Lung (tissue), 11 donors: ENCODE measurements at regions not wholly inside any gene's neighbourhood (a gene's known extent, or its start where the extent isn't known, plus 50 kb on each side); places are given as distances from the start of the nearest gene placed in this dataset.

Experiments used
- ATAC-seq: fragments of 200-7000 bp; cut with Tn5 transposase; one replicate; pipeline ENCODE4 v1.9.1; 2020; ENCODE audit warnings: moderate number of reproducible peaks; ENCODE audit not compliant: insufficient read depth, low FRiP score
- DNase-seq, 3 donors: peaks; one replicate each; pipeline ENCODE4 v3.0.0-alpha.2; 2013 to 2017
- H3K27ac ChIP-seq, 2 donors: one replicate each; pipeline ENCODE4 v1.5.1; 2013; ENCODE audit warnings: mild to moderate bottlenecking in 2 of 2, moderate library complexity in 2 of 2, control low read depth in 1 of 2, inconsistent platforms in 1 of 2, low read depth in 1 of 2, low read length in 1 of 2
- H3K27me3 ChIP-seq, 3 donors: one replicate each; pipeline ENCODE4 v1.5.1; 2013; ENCODE audit warnings: low read length in 2 of 3; ENCODE audit not compliant: control insufficient read depth in 3 of 3, insufficient read depth in 3 of 3
- H3K36me3 ChIP-seq, 4 donors: one replicate each; pipeline ENCODE4 v1.5.1; 2013; ENCODE audit warnings: low read length in 4 of 4, mild to moderate bottlenecking in 1 of 4, moderate library complexity in 1 of 4; ENCODE audit not compliant: control insufficient read depth in 4 of 4, insufficient read depth in 4 of 4
- H3K4me1 ChIP-seq, 5 donors: one replicate each; pipeline ENCODE4 v1.5.1; 2013; ENCODE audit warnings: low read length in 5 of 5, mild to moderate bottlenecking in 2 of 5, moderate library complexity in 1 of 5; ENCODE audit not compliant: control insufficient read depth in 5 of 5, insufficient read depth in 5 of 5
- H3K4me3 ChIP-seq: one replicate; pipeline ENCODE4 v1.5.1; 2013; ENCODE audit warnings: mild to moderate bottlenecking, control low read depth, moderate library complexity
- H3K9ac ChIP-seq, 2 donors: one replicate each; pipeline ENCODE4 v1.5.1; 2013; ENCODE audit warnings: low read length in 2 of 2, control low read depth in 1 of 2; ENCODE audit not compliant: insufficient read depth in 1 of 2
- H3K9me3 ChIP-seq, 4 donors: one replicate each; pipeline ENCODE4 v1.5.1; 2013; ENCODE audit warnings: low read length in 3 of 4, mild to moderate bottlenecking in 1 of 4, moderate library complexity in 1 of 4; ENCODE audit not compliant: control insufficient read depth in 4 of 4, insufficient read depth in 3 of 4
- CTCF ChIP-seq: IDR thresholded peaks from 2 replicates; pipeline ENCODE4 v1.5.1; 2012; ENCODE audit warnings: mild to moderate bottlenecking; ENCODE audit errors: control extremely low read depth, extremely low read depth
- WGBS, 2 donors: extraction: QIAGEN DNeasy Blood & Tissue Kit; methylation state at CpG; one replicate each; pipeline ENCODE4 v1.1.7; 2013; 5-methylcytosine and 5-hydroxymethylcytosine counted together
- donor health status: control.
- donor health status: control.
- donor health status: Bipolar disorder and iron deficiency.
- donor health status: healthy.
- donor health status: DM: yes; HTN: yes; CAD: no.

- H3K9ac ChIP-seq: no peak overlapping the region
- TF ChIP-seq CTCF: no peak
- 85 to 95% methylated on average over 2 of the region's 2 CpGs for WGBS, 2 donors
- H3K4me3 ChIP-seq: no peak overlapping the region
- ATAC-seq (no peak), DNase-seq (no peak)
- H3K36me3 ChIP-seq: no peaks in the 10 kb centered on the region
- peaks cover 0 to 2% (median 0%) of the 10 kb centered on the region in 4 donors for H3K9me3 ChIP-seq
- no peaks in the 10 kb centered on the region for H3K27me3 ChIP-seq
- no peak overlapping the region for H3K27ac ChIP-seq
- H3K4me1 ChIP-seq: peaks cover 0 to 2% (median 0%) of the 10 kb centered on the region in 5 donors
Measured at GRCh38 chr4:14592950-14593349, 409.3 kb upstream of the CPEB2 start.

GRCh38 chr4:14596028-14596427 lies 406.3 kb upstream of the CPEB2 start:
- Histone ChIP-seq H3K27ac (no peak overlapping the region), H3K36me3 (no peaks in the 10 kb centered on the region), H3K27me3 (no peaks in the 10 kb centered on the region), H3K9ac (no peak overlapping the region), H3K9me3 (peaks cover 0 to 2% (median 0%) of the 10 kb centered on the region in 4 donors), H3K4me3 (no peak overlapping the region), H3K4me1 (peaks cover 0 to 2% (median 0%) of the 10 kb centered on the region in 5 donors)
- WGBS, 2 donors: 25 to 33% methylated on average over 4 of the region's 4 CpGs
- TF ChIP-seq CTCF: no peak
- no peak for DNase-seq
- no peak for ATAC-seq

- no peak for ATAC-seq
- DNase-seq: no peak
- Histone ChIP-seq H3K9ac (no peak overlapping the region), H3K9me3 (peaks cover 0 to 2% (median 0%) of the 10 kb centered on the region in 4 donors), H3K27ac (no peak overlapping the region), H3K27me3 (no peaks in the 10 kb centered on the region), H3K4me1 (peaks cover 0 to 2% (median 0%) of the 10 kb centered on the region in 5 donors), H3K36me3 (no peaks in the 10 kb centered on the region), H3K4me3 (no peak overlapping the region)
- TF ChIP-seq CTCF: no peak
- WGBS, 2 donors: 80 to 86% methylated on average over 2 of the region's 2 CpGs
Measured at GRCh38 chr4:14596437-14596836, 405.8 kb upstream of the CPEB2 start.

GRCh38 chr4:14596904-14597303 lies 405.4 kb upstream of the CPEB2 start:
- DNase-seq (no peak), ATAC-seq (no peak)
- Histone ChIP-seq H3K4me3 (no peak overlapping the region), H3K27me3 (no peaks in the 10 kb centered on the region), H3K27ac (no peak overlapping the region), H3K9ac (no peak overlapping the region), H3K36me3 (no peaks in the 10 kb centered on the region), H3K9me3 (peaks cover 0 to 2% (median 0%) of the 10 kb centered on the region in 4 donors), H3K4me1 (peaks cover 0 to 2% (median 0%) of the 10 kb centered on the region in 5 donors)
- 58 to 79% methylated on average over 2 of the region's 2 CpGs for WGBS, 2 donors
- no peak for TF ChIP-seq CTCF
